H9 (cell line): ENCODE measurements at regions not wholly inside any gene's neighbourhood (a gene's known extent, or its start where the extent isn't known, plus 50 kb on each side); places are given as distances from the start of the nearest gene placed in this dataset.

ENCODE experiments used
- DNase-seq: peaks from one replicate; pipeline ENCODE4 v3.0.0-alpha.2; 2017
- H2AFZ ChIP-seq: one replicate; pipeline ENCODE4 v1.6.1; 2013; ENCODE audit warnings: mild to moderate bottlenecking, low read length, control low read depth, moderate library complexity
- H2AK5ac ChIP-seq: 2 replicates; pipeline ENCODE4 v1.6.1; 2013; ENCODE audit warnings: low read length, control low read depth, mixed read lengths; ENCODE audit not compliant: insufficient read length
- H2BK120ac ChIP-seq: one replicate; pipeline ENCODE4 v1.6.1; 2013; ENCODE audit warnings: low read depth, mild to moderate bottlenecking, low read length, control low read depth, inconsistent platforms; ENCODE audit not compliant: poor library complexity, severe bottlenecking
- H2BK12ac ChIP-seq: 2 replicates; pipeline ENCODE4 v1.6.1; 2013; ENCODE audit warnings: low read length, control low read depth, mixed read lengths, low read depth; ENCODE audit not compliant: insufficient read length
- H2BK15ac ChIP-seq: 2 replicates; pipeline ENCODE4 v1.6.1; 2013; ENCODE audit warnings: low read depth, low read length, control low read depth
- H2BK20ac ChIP-seq: one replicate; pipeline ENCODE4 v1.6.1; 2013; ENCODE audit warnings: low read depth, mild to moderate bottlenecking, low read length, control low read depth, inconsistent platforms; ENCODE audit not compliant: poor library complexity, severe bottlenecking
- H2BK5ac ChIP-seq: 2 replicates; pipeline ENCODE4 v1.6.1; 2013; ENCODE audit warnings: low read length, control low read depth, mixed read lengths; ENCODE audit not compliant: insufficient read length
- H3K14ac ChIP-seq: 2 replicates; pipeline ENCODE4 v1.6.1; 2013; ENCODE audit warnings: low read length, control low read depth; ENCODE audit not compliant: insufficient read depth
- H3K18ac ChIP-seq: 2 replicates; pipeline ENCODE4 v1.6.1; 2013; ENCODE audit warnings: low read depth, mild to moderate bottlenecking, mixed read lengths, low read length, control low read depth; ENCODE audit not compliant: insufficient read length
- H3K23ac ChIP-seq: 2 replicates; pipeline ENCODE4 v1.6.1; 2013; ENCODE audit warnings: low read length, control low read depth, mixed read lengths, low read depth; ENCODE audit not compliant: insufficient read length
- H3K23me2 ChIP-seq: 2 replicates; pipeline ENCODE4 v1.6.1; 2013; ENCODE audit warnings: low read depth, mild to moderate bottlenecking, mixed read lengths, low read length, control low read depth; ENCODE audit not compliant: insufficient read length, poor library complexity, severe bottlenecking
- H3K27ac ChIP-seq: 2 replicates; pipeline ENCODE4 v1.5.1; 2013; ENCODE audit warnings: low read length, control low read depth, mixed read lengths, low read depth; ENCODE audit not compliant: insufficient read length
- H3K27me3 ChIP-seq: 2 replicates; pipeline ENCODE4 v1.6.1; 2013; ENCODE audit warnings: low read length, control low read depth, inconsistent platforms; ENCODE audit not compliant: insufficient read depth
- H3K4ac ChIP-seq: 2 replicates; pipeline ENCODE4 v1.6.1; 2013; ENCODE audit warnings: low read depth, mild to moderate bottlenecking, control low read depth, inconsistent platforms, low read length, moderate library complexity
- H3K4me1 ChIP-seq: 2 replicates; pipeline ENCODE4 v1.6.1; 2013; ENCODE audit warnings: low read length, control low read depth, inconsistent platforms; ENCODE audit not compliant: insufficient read depth
- H3K4me2 ChIP-seq: 2 replicates; pipeline ENCODE4 v1.6.1; 2013; ENCODE audit warnings: low read length, control low read depth, mixed read lengths; ENCODE audit not compliant: insufficient read length, insufficient read depth
- H3K56ac ChIP-seq: 2 replicates; pipeline ENCODE4 v1.6.1; 2013; ENCODE audit warnings: low read depth, mild to moderate bottlenecking, mixed read lengths, low read length, control low read depth; ENCODE audit not compliant: insufficient read length
- H3K79me1 ChIP-seq: 2 replicates; pipeline ENCODE4 v1.6.1; 2013; ENCODE audit warnings: low read depth, mild to moderate bottlenecking, moderate library complexity, low read length, control low read depth, inconsistent platforms; ENCODE audit not compliant: insufficient read depth, poor library complexity, severe bottlenecking
- H3K79me2 ChIP-seq: 2 replicates; pipeline ENCODE4 v1.6.1; 2013; ENCODE audit warnings: low read length, control low read depth, inconsistent platforms; ENCODE audit not compliant: insufficient read depth
- H3K9ac ChIP-seq: 2 replicates; pipeline ENCODE4 v1.6.1; 2013; ENCODE audit warnings: low read length, control low read depth, mixed read lengths; ENCODE audit not compliant: insufficient read length; ENCODE audit errors: extremely low read depth
- H3K9me3 ChIP-seq: one replicate; pipeline ENCODE4 v1.6.1; 2013; ENCODE audit warnings: low read depth, low read length, inconsistent platforms; ENCODE audit not compliant: control insufficient read depth
- H3T11ph ChIP-seq: one replicate; pipeline ENCODE4 v1.6.1; 2013; ENCODE audit warnings: mild to moderate bottlenecking, low read length, control low read depth, inconsistent platforms
- H4K20me1 ChIP-seq: one replicate; pipeline ENCODE4 v1.6.1; 2013; ENCODE audit not compliant: control insufficient read depth, insufficient read length, insufficient read depth
- H4K5ac ChIP-seq: 2 replicates; pipeline ENCODE4 v1.6.1; 2013; ENCODE audit warnings: low read depth, mild to moderate bottlenecking, mixed read lengths, low read length, control low read depth; ENCODE audit not compliant: insufficient read length
- H4K8ac ChIP-seq: replicated peaks from 2 replicates; pipeline ENCODE4 v1.6.1; 2013; ENCODE audit warnings: low read length, control low read depth, mixed read lengths, low read depth; ENCODE audit not compliant: insufficient read length
- H4K91ac ChIP-seq: 2 replicates; pipeline ENCODE4 v1.6.1; 2013; ENCODE audit warnings: low read depth, mild to moderate bottlenecking, moderate library complexity, mixed read lengths, low read length, control low read depth; ENCODE audit not compliant: insufficient read length
- H3K27ac Mint-ChIP-seq, 3 experiments: 2 replicates in 2 of 3; 3 replicates in 1 of 3; pipeline ENCODE4 v1.8.0; 2020 to 2021; ENCODE audit warnings: mixed read lengths in 3 of 3, mild to moderate bottlenecking in 1 of 3, moderate library complexity in 1 of 3
- H3K27me3 Mint-ChIP-seq: 2 replicates; pipeline ENCODE4 v1.8.0; 2021; ENCODE audit warnings: low read depth, mild to moderate bottlenecking, moderate library complexity, mixed read lengths
- H3K36me3 Mint-ChIP-seq, 3 experiments: 2 replicates in 2 of 3; 3 replicates in 1 of 3; pipeline ENCODE4 v1.8.0; 2020 to 2021; ENCODE audit warnings: low read depth in 3 of 3, mixed read lengths in 3 of 3; ENCODE audit not compliant: insufficient read depth in 1 of 3
- H3K4me1 Mint-ChIP-seq, 2 experiments: 2 replicates each; pipeline ENCODE4 v1.8.0; 2020; ENCODE audit warnings: mixed read lengths in 2 of 2
- H3K4me3 Mint-ChIP-seq, 2 experiments: 2 replicates in 1 of 2; 3 replicates in 1 of 2; pipeline ENCODE4 v1.8.0; 2020 to 2021; ENCODE audit warnings: mild to moderate bottlenecking in 2 of 2, mixed read lengths in 2 of 2, moderate library complexity in 1 of 2
- H3K9me3 Mint-ChIP-seq, 2 experiments: 2 replicates in 1 of 2; 3 replicates in 1 of 2; pipeline ENCODE4 v1.8.0; 2020; ENCODE audit warnings: mild to moderate bottlenecking in 2 of 2, mixed read lengths in 2 of 2, moderate library complexity in 1 of 2
- CTCF ChIP-seq: fragments of 200-600 bp; sonication (generic); conservative IDR thresholded peaks from 3 replicates; pipeline ENCODE4 v1.8.0; 2021; ENCODE audit warnings: antibody characterized with exemption, mild to moderate bottlenecking
- WGBS: extraction: QIAGEN DNeasy Blood & Tissue Kit; methylation state at CpG from one replicate; pipeline ENCODE4 v1.1.7; 2013; ENCODE audit warnings: missing lambda C conversion rate, low lambda C conversion rate, mixed read lengths; ENCODE audit not compliant: insufficient read length; ENCODE audit errors: extremely low coverage; 5-methylcytosine and 5-hydroxymethylcytosine counted together

GRCh38 chr16:66186251-66186785 lies 180.2 kb upstream of the CDH5 start:
- no peak for TF ChIP-seq CTCF

More at GRCh38 chr16:66186251-66186785, 180.2 kb upstream of the CDH5 start:
- Mint-ChIP-seq H3K27me3 (peaks cover 1% of the 10 kb centered on the region; the same call in 1 of the 2 replicates), H3K4me1 (peaks cover 9 to 14% of the 10 kb centered on the region in 2 experiments), H3K36me3 (no peaks in the 10 kb centered on the region), H3K4me3 (no peak overlapping the region), H3K9me3 (peaks cover 0 to 3% of the 10 kb centered on the region in 2 experiments; a peak in 1 of 5 replicates), H3K27ac (no peak overlapping the region)
- H3K4ac ChIP-seq = no peak overlapping the region
- H3K23me2 ChIP-seq = no peaks in the 10 kb centered on the region
- no peak overlapping the region for H3T11ph ChIP-seq
- no peak overlapping the region for H3K14ac ChIP-seq
- no peak for DNase-seq
- no peak overlapping the region for H2BK20ac ChIP-seq
- no peak overlapping the region for H3K56ac ChIP-seq
- H3K23ac ChIP-seq = no peak overlapping the region
- H2AK5ac ChIP-seq = no peak overlapping the region
- WGBS = no CpG with 5 or more reads among the region's 4 CpGs
- H2BK12ac ChIP-seq = no peak overlapping the region
- no peak overlapping the region for H3K4me2 ChIP-seq
- no peaks in the 10 kb centered on the region for H3K9me3 ChIP-seq
- no peak overlapping the region for H2BK120ac ChIP-seq
- H2BK5ac ChIP-seq = no peak overlapping the region
- H3K18ac ChIP-seq = no peak overlapping the region
- no peak overlapping the region for H4K91ac ChIP-seq
- H3K4me1 ChIP-seq = no peaks in the 10 kb centered on the region
- no peak overlapping the region for H4K8ac ChIP-seq
- no peaks in the 10 kb centered on the region for H3K79me2 ChIP-seq
- H3K27ac ChIP-seq = no peak overlapping the region
- no peak overlapping the region for H3K9ac ChIP-seq
- H2AFZ ChIP-seq = no peak overlapping the region
- H3K27me3 ChIP-seq = no peaks in the 10 kb centered on the region
- no peaks in the 10 kb centered on the region for H3K79me1 ChIP-seq
- no peak overlapping the region for H2BK15ac ChIP-seq
- no peaks in the 10 kb centered on the region for H4K20me1 ChIP-seq
- H4K5ac ChIP-seq = no peak overlapping the region
